ENCODE measurements at regions not wholly inside any gene's neighbourhood (a gene's known extent, or its start where the extent isn't known, plus 50 kb on each side); places are given as distances from the start of the nearest gene placed in this dataset.

DNA sequence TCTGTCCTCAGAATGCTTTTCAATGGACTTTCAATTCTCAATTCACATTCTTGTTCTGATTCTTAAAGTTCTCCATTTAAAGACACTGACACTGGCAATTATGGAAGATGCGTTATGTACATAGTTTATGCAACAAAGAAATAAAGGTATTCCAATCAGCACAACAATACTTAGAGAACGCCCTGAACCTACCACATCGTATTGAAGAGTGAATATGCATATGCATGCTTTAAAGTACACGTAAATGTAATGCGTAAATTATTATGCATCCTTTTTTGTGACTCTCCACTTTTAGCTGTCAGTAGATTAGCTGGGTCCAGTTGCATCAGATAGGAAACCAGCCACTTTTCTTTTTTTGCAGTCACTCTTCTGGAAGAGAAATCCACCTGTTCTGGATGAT lies 83.5 kb downstream of the RBM43 start:
- no peak overlapping the region for H3K4me3 ChIP-seq (ENCODE audit: low read length)
- H3K27me3 ChIP-seq (ENCODE audit: control insufficient read depth, insufficient read depth, low read length): no peaks in the 10 kb centered on the region
- no peaks in the 10 kb centered on the region for H3K36me3 ChIP-seq (ENCODE audit: control insufficient read depth, insufficient read depth, low read length)
- no CpG with 5 or more reads among the region's 5 CpGs for WGBS (ENCODE audit: insufficient coverage, insufficient read length)
- H3K9me3 ChIP-seq (ENCODE audit: control insufficient read depth, insufficient read depth, low read length): no peaks in the 10 kb centered on the region
- H3K27ac ChIP-seq (ENCODE audit: low read length): no peak overlapping the region
- peaks cover 3% of the 10 kb centered on the region for H3K4me1 ChIP-seq (ENCODE audit: control insufficient read depth, insufficient read depth, low read length)
- no peak for DNase-seq (ENCODE audit: low read depth, low spot score)

DNA sequence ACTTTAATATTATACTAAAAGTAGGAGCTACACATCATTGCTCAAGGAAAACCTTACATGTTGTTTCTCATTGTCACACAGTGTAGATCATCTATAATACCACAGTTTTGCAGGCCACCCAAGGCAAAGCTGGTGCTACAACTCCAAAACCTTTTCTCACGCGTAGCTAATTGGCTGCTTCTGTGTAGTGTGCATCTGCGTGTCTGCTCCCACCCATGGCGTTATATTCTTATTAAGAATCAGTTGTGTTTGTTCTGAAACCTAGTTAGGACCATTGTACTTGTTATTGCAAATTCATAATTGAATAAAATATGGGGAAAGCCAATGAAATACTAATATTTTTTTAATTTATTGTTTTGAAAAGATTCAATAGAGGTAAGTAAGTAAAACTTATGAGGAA lies 83.9 kb downstream of the RBM43 start:
- Histone ChIP-seq H3K9me3 (ENCODE audit: control insufficient read depth, insufficient read depth, low read length) (no peaks in the 10 kb centered on the region), H3K27me3 (ENCODE audit: control insufficient read depth, insufficient read depth, low read length) (no peaks in the 10 kb centered on the region), H3K4me3 (ENCODE audit: low read length) (no peak overlapping the region), H3K36me3 (ENCODE audit: control insufficient read depth, insufficient read depth, low read length) (no peaks in the 10 kb centered on the region), H3K27ac (ENCODE audit: low read length) (no peak overlapping the region), H3K4me1 (ENCODE audit: control insufficient read depth, insufficient read depth, low read length) (peaks cover 3% of the 10 kb centered on the region)
- WGBS (ENCODE audit: insufficient coverage, insufficient read length): no CpG with 5 or more reads among the region's 4 CpGs
- DNase-seq (ENCODE audit: low read depth, low spot score): no peak

GRCh38 chr2:151176661-151177060 lies 85.0 kb downstream of the RBM43 start:
- Histone ChIP-seq H3K9me3 (ENCODE audit: control insufficient read depth, insufficient read depth, low read length) (no peaks in the 10 kb centered on the region), H3K27me3 (ENCODE audit: control insufficient read depth, insufficient read depth, low read length) (no peaks in the 10 kb centered on the region), H3K27ac (ENCODE audit: low read length) (no peak overlapping the region), H3K36me3 (ENCODE audit: control insufficient read depth, insufficient read depth, low read length) (no peaks in the 10 kb centered on the region), H3K4me1 (ENCODE audit: control insufficient read depth, insufficient read depth, low read length) (peaks cover 3% of the 10 kb centered on the region), H3K4me3 (ENCODE audit: low read length) (no peak overlapping the region)
- no CpG with 5 or more reads among the region's 3 CpGs for WGBS (ENCODE audit: insufficient coverage, insufficient read length)
- no peak for DNase-seq (ENCODE audit: low read depth, low spot score)

- no peak overlapping the region for H3K27ac ChIP-seq (ENCODE audit: low read length)
- H3K9me3 ChIP-seq (ENCODE audit: control insufficient read depth, insufficient read depth, low read length): no peaks in the 10 kb centered on the region
- no peak overlapping the region for H3K4me3 ChIP-seq (ENCODE audit: low read length)
- no peak for DNase-seq (ENCODE audit: low read depth, low spot score)
- H3K4me1 ChIP-seq (ENCODE audit: control insufficient read depth, insufficient read depth, low read length): peaks cover 3% of the 10 kb centered on the region
- H3K27me3 ChIP-seq (ENCODE audit: control insufficient read depth, insufficient read depth, low read length): no peaks in the 10 kb centered on the region
- H3K36me3 ChIP-seq (ENCODE audit: control insufficient read depth, insufficient read depth, low read length): no peaks in the 10 kb centered on the region
- no CpG with 5 or more reads among the region's 5 CpGs for WGBS (ENCODE audit: insufficient coverage, insufficient read length)
Measured at GRCh38 chr2:151175864-151176263, 85.8 kb downstream of the RBM43 start.

- no peaks in the 10 kb centered on the region for H3K9me3 ChIP-seq (ENCODE audit: control insufficient read depth, insufficient read depth, low read length)
- peaks cover 3% of the 10 kb centered on the region for H3K4me1 ChIP-seq (ENCODE audit: control insufficient read depth, insufficient read depth, low read length)
- no peak overlapping the region for H3K4me3 ChIP-seq (ENCODE audit: low read length)
- no peak for DNase-seq (ENCODE audit: low read depth, low spot score)
- H3K36me3 ChIP-seq (ENCODE audit: control insufficient read depth, insufficient read depth, low read length): no peaks in the 10 kb centered on the region
- H3K27me3 ChIP-seq (ENCODE audit: control insufficient read depth, insufficient read depth, low read length): no peaks in the 10 kb centered on the region
- no peak overlapping the region for H3K27ac ChIP-seq (ENCODE audit: low read length)
- WGBS (ENCODE audit: insufficient coverage, insufficient read length): no CpG with 5 or more reads among the region's 2 CpGs
Measured at GRCh38 chr2:151174127-151174526, 87.5 kb downstream of the RBM43 start.

GRCh38 chr2:151171186-151171585 lies 90.5 kb downstream of the RBM43 start:
- no peaks in the 10 kb centered on the region for H3K9me3 ChIP-seq (ENCODE audit: control insufficient read depth, insufficient read depth, low read length)
- no peaks in the 10 kb centered on the region for H3K36me3 ChIP-seq (ENCODE audit: control insufficient read depth, insufficient read depth, low read length)
- H3K27me3 ChIP-seq (ENCODE audit: control insufficient read depth, insufficient read depth, low read length): no peaks in the 10 kb centered on the region
- H3K4me3 ChIP-seq (ENCODE audit: low read length): no peak overlapping the region
- no peak for DNase-seq (ENCODE audit: low read depth, low spot score)
- H3K4me1 ChIP-seq (ENCODE audit: control insufficient read depth, insufficient read depth, low read length): peaks cover 2% of the 10 kb centered on the region; the same call in 1 of the 2 replicates
- no peak overlapping the region for H3K27ac ChIP-seq (ENCODE audit: low read length)
- no CpG with 5 or more reads among the region's 2 CpGs for WGBS (ENCODE audit: insufficient coverage, insufficient read length)

GRCh38 chr2:151166410-151166809 lies 95.3 kb downstream of the RBM43 start:
- H3K9me3 ChIP-seq (ENCODE audit: control insufficient read depth, insufficient read depth, low read length): no peaks in the 10 kb centered on the region
- H3K4me3 ChIP-seq (ENCODE audit: low read length): no peak overlapping the region
- WGBS (ENCODE audit: insufficient coverage, insufficient read length): no CpG with 5 or more reads among the region's 5 CpGs
- H3K4me1 ChIP-seq (ENCODE audit: control insufficient read depth, insufficient read depth, low read length): no peaks in the 10 kb centered on the region
- H3K36me3 ChIP-seq (ENCODE audit: control insufficient read depth, insufficient read depth, low read length): no peaks in the 10 kb centered on the region
- H3K27me3 ChIP-seq (ENCODE audit: control insufficient read depth, insufficient read depth, low read length): no peaks in the 10 kb centered on the region
- DNase-seq (ENCODE audit: low read depth, low spot score): no peak
- H3K27ac ChIP-seq (ENCODE audit: low read length): no peak overlapping the region

GRCh38 chr2:151165105-151165684 lies 96.5 kb downstream of the RBM43 start:
- Histone ChIP-seq H3K4me1 (ENCODE audit: control insufficient read depth, insufficient read depth, low read length) (no peaks in the 10 kb centered on the region), H3K36me3 (ENCODE audit: control insufficient read depth, insufficient read depth, low read length) (no peaks in the 10 kb centered on the region), H3K4me3 (ENCODE audit: low read length) (no peak overlapping the region), H3K27ac (ENCODE audit: low read length) (no peak overlapping the region), H3K27me3 (ENCODE audit: control insufficient read depth, insufficient read depth, low read length) (no peaks in the 10 kb centered on the region), H3K9me3 (ENCODE audit: control insufficient read depth, insufficient read depth, low read length) (no peaks in the 10 kb centered on the region)
- DNase-seq (ENCODE audit: low read depth, low spot score): no peak
- WGBS (ENCODE audit: insufficient coverage, insufficient read length): no CpG with 5 or more reads among the region's 5 CpGs

DNA sequence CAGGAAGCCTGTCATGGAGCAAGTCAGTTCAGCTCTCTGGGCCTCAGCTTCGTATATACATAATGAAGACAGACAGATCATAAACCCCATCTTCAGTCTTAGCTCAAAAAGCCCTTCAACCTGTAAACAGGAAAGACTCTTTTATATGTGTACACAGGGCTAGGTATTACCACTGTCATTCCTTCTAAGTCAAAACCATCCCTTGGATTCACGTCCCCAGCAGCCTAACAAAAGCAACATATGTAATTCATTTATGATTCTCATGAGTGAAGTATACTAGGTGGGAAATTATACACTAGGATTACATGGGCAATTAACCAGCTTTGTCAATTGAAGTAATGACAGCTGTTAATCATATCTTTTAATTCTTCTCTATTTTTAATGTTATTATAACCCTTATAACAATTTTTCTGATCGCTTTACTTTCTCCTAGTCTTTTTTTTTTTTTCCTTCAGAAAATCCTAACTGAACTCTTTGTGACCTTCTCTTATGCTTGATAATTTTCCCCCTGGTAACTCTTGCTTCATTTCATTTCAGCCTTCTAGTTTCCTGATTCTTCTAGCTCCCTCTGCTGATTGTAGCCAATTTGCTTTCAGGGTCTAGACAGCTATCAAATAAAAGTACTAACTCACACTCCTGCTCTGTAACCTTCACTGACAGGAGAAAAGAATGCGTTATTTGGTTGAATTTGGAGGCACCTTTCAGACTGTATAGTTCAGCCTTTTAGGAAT lies 99.7 kb downstream of the RBM43 start:
- no CpG with 5 or more reads among the region's 4 CpGs for WGBS (ENCODE audit: insufficient coverage, insufficient read length)
- no peak for DNase-seq (ENCODE audit: low read depth, low spot score)
- Histone ChIP-seq H3K4me1 (ENCODE audit: control insufficient read depth, insufficient read depth, low read length) (no peaks in the 10 kb centered on the region), H3K27me3 (ENCODE audit: control insufficient read depth, insufficient read depth, low read length) (no peaks in the 10 kb centered on the region), H3K9me3 (ENCODE audit: control insufficient read depth, insufficient read depth, low read length) (no peaks in the 10 kb centered on the region), H3K27ac (ENCODE audit: low read length) (no peak overlapping the region), H3K4me3 (ENCODE audit: low read length) (no peak overlapping the region), H3K36me3 (ENCODE audit: control insufficient read depth, insufficient read depth, low read length) (no peaks in the 10 kb centered on the region)

GRCh38 chr2:151159109-151159662 lies 102.5 kb downstream of the RBM43 start:
- no peaks in the 10 kb centered on the region for H3K27me3 ChIP-seq (ENCODE audit: control insufficient read depth, insufficient read depth, low read length)
- no peaks in the 10 kb centered on the region for H3K4me1 ChIP-seq (ENCODE audit: control insufficient read depth, insufficient read depth, low read length)
- H3K27ac ChIP-seq (ENCODE audit: low read length): no peak overlapping the region
- no peaks in the 10 kb centered on the region for H3K9me3 ChIP-seq (ENCODE audit: control insufficient read depth, insufficient read depth, low read length)
- H3K36me3 ChIP-seq (ENCODE audit: control insufficient read depth, insufficient read depth, low read length): no peaks in the 10 kb centered on the region
- no peak overlapping the region for H3K4me3 ChIP-seq (ENCODE audit: low read length)
- no CpG with 5 or more reads among the region's 2 CpGs for WGBS (ENCODE audit: insufficient coverage, insufficient read length)
- no peak for DNase-seq (ENCODE audit: low read depth, low spot score)
